AG04450 (cell line): ENCODE measurements at regions not wholly inside any gene's neighbourhood (a gene's known extent, or its start where the extent isn't known, plus 50 kb on each side); places are given as distances from the start of the nearest gene placed in this dataset.

ENCODE experiments used
- CTCF ChIA-PET: fragments of 300-600, 350-600 bp; formaldehyde crosslinking; extraction: SDS; loops from one replicate; lab custom pipeline; 2022; ENCODE audit warnings: antibody characterized with exemption, inconsistent platforms; lab: Charles Lee
- POLR2A ChIA-PET: fragments of 350-600 bp; formaldehyde crosslinking; extraction: SDS; loops from one replicate; lab custom pipeline; 2021; ENCODE audit warnings: antibody characterized with exemption, inconsistent platforms; lab: Yijun Ruan, JAX
- DNase-seq: peaks from one replicate; pipeline ENCODE4 v3.0.0-alpha.2; 2011; ENCODE audit warnings: low read depth, low spot score
- H3K27ac ChIP-seq: one replicate; pipeline ENCODE4 v1.5.1; 2012; ENCODE audit warnings: low read depth, low read length, control low read depth
- H3K27me3 ChIP-seq: one replicate; pipeline ENCODE4 v1.6.0; 2012; ENCODE audit warnings: low read length; ENCODE audit not compliant: control insufficient read depth, insufficient read depth
- H3K4me3 ChIP-seq: 2 replicates; pipeline ENCODE4 v1.5.1; 2011; ENCODE audit warnings: mild to moderate bottlenecking, low read depth, low read length, control low read depth
- H3K9me3 ChIP-seq: 2 replicates; pipeline ENCODE4 v1.5.1; 2012; ENCODE audit warnings: low read length; ENCODE audit not compliant: control insufficient read depth, insufficient read depth
- TF ChIP-seq, protein P1 (sequence below): IDR thresholded peaks from 2 replicates; pipeline ENCODE4 v1.5.1; 2011; ENCODE audit warnings: low read depth, low read length, control low read depth, inconsistent platforms

GRCh38 chr12:93086288-93086727 lies 157.2 kb upstream of the EEA1 start:
- CTCF ChIA-PET = no interaction called here
- Histone ChIP-seq H3K27ac (no peak overlapping the region), H3K9me3 (peaks cover 17% of the 10 kb centered on the region), H3K4me3 (no peak overlapping the region), H3K27me3 (no peaks in the 10 kb centered on the region)
- POLR2A ChIA-PET = no interaction called here
- no peak for DNase-seq
- TF ChIP-seq, protein P1, sequence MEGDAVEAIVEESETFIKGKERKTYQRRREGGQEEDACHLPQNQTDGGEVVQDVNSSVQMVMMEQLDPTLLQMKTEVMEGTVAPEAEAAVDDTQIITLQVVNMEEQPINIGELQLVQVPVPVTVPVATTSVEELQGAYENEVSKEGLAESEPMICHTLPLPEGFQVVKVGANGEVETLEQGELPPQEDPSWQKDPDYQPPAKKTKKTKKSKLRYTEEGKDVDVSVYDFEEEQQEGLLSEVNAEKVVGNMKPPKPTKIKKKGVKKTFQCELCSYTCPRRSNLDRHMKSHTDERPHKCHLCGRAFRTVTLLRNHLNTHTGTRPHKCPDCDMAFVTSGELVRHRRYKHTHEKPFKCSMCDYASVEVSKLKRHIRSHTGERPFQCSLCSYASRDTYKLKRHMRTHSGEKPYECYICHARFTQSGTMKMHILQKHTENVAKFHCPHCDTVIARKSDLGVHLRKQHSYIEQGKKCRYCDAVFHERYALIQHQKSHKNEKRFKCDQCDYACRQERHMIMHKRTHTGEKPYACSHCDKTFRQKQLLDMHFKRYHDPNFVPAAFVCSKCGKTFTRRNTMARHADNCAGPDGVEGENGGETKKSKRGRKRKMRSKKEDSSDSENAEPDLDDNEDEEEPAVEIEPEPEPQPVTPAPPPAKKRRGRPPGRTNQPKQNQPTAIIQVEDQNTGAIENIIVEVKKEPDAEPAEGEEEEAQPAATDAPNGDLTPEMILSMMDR = no peak

DNA sequence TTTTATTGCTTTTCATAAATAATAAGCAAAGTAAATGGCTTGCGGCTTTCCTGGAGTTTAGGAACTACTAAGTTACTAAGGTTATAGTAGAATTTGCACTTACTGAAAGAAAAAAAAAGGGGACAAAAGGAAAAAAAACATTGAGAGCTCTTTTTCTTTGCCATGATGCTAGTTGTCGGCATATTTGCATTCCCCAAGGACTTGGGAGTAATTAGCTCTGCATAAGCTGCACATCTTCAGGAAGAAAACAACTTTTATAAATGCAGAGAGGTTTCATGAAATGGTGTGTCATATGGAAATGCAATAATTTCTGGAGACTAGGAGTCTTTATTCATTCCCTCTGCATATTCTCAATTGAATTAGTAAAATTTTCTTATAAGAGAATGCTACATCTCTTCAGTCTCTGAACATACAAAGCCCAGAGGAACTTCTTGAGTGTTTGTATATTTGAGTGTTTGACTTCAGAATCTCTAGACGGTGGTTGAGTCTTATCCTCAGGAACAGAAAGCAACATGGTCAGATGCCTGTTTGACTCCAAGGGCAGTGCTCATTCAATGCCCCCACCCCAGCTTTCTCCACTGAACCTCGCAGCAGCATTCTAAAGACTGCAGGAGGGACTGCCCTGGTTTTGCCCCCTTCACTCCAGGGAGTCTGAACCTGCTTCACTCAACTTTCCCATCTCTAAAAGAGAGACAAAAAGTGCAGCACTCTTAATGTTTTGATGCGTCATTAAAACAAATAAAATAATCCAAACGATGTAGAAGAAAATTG lies 158.9 kb upstream of the EEA1 start:
- Histone ChIP-seq H3K9me3 (peaks cover 9% of the 10 kb centered on the region; the same call in 1 of the 2 replicates), H3K27me3 (no peaks in the 10 kb centered on the region), H3K27ac (no peak overlapping the region), H3K4me3 (no peak overlapping the region)
- TF ChIP-seq, protein P1 = no peak
- no peak for DNase-seq
- ChIA-PET CTCF (no interaction called here), POLR2A (no interaction called here)

GRCh38 chr12:93089805-93090569 lies 160.9 kb upstream of the EEA1 start:
- DNase-seq = peak; percentile 80
- H3K27me3 ChIP-seq = no peaks in the 10 kb centered on the region
- ChIA-PET POLR2A (no interaction called here), CTCF (no interaction called here)
- H3K9me3 ChIP-seq = peaks cover 9% of the 10 kb centered on the region; the same call in 1 of the 2 replicates
- H3K4me3 ChIP-seq = no peak overlapping the region
- TF ChIP-seq, protein P1 = no peak
- peak overlapping the region; percentile 69 for H3K27ac ChIP-seq

DNA sequence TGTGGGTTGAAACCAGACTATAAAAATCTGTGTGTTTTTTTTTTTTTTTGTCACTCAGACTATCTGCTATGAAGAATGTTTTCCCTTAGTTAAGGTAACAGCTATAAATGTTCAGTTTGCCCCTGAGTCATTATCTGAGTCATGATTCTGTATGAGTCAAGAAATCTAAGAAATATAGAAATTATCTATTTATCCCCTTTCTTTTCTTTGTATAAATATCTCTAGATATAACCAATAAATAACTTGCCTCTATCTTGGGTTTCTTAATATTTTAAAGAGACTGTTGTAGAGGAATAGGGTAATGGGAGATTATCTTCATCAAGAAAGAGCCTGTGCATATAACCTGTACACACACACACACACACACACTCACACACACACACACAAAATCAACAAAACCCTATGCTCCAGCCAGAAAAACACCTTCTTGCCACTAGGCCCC lies 161.7 kb upstream of the EEA1 start:
- Histone ChIP-seq H3K27ac (no peak overlapping the region), H3K27me3 (no peaks in the 10 kb centered on the region), H3K9me3 (peaks cover 9% of the 10 kb centered on the region; the same call in 1 of the 2 replicates), H3K4me3 (no peak overlapping the region)
- ChIA-PET CTCF (no interaction called here), POLR2A (no interaction called here)
- DNase-seq = no peak
- TF ChIP-seq, protein P1 = no peak
